WTC11 (cell line): ENCODE measurements at regions not wholly inside any gene's neighbourhood (a gene's known extent, or its start where the extent isn't known, plus 50 kb on each side); places are given as distances from the start of the nearest gene placed in this dataset.

ENCODE experiments used
- ATF2 ChIP-seq: sonication (generic); formaldehyde crosslinking; IDR thresholded peaks from 2 replicates; pipeline ENCODE4 v1.8.1; 2022; ENCODE audit warnings: low read depth, missing genetic modification reagents, borderline replicate concordance
- ELF4 ChIP-seq: sonication (generic); formaldehyde crosslinking; IDR thresholded peaks from 2 replicates; pipeline ENCODE4 v1.8.1; 2022; ENCODE audit warnings: low read depth, mild to moderate bottlenecking, moderate library complexity, missing genetic modification reagents
- ESRRA ChIP-seq: sonication (generic); formaldehyde crosslinking; IDR thresholded peaks from 2 replicates; pipeline ENCODE4 v1.8.1; 2022; ENCODE audit warnings: mild to moderate bottlenecking, missing genetic modification reagents, borderline replicate concordance
- JUN ChIP-seq: sonication (generic); formaldehyde crosslinking; IDR thresholded peaks from 2 replicates; pipeline ENCODE4 v1.8.0; 2023; ENCODE audit warnings: mild to moderate bottlenecking, missing genetic modification reagents
- NR2C2 ChIP-seq: sonication (generic); formaldehyde crosslinking; IDR thresholded peaks from 2 replicates; pipeline ENCODE4 v1.8.0; 2022; ENCODE audit warnings: mild to moderate bottlenecking, missing genetic modification reagents
- RELA ChIP-seq: sonication (generic); formaldehyde crosslinking; IDR thresholded peaks from 2 replicates; pipeline ENCODE4 v1.8.1; 2022; ENCODE audit warnings: missing genetic modification reagents, mild to moderate bottlenecking, borderline replicate concordance
- RORB ChIP-seq: fragments of 250-450 bp; sonication (Bioruptor Pico); IDR thresholded peaks from 2 replicates; pipeline ENCODE4 v1.9.0; 2021; ENCODE audit warnings: mild to moderate bottlenecking
- TF ChIP-seq, protein P1 (sequence below): sonication (generic); formaldehyde crosslinking; IDR thresholded peaks from 2 replicates; pipeline ENCODE4 v1.8.0; 2023; ENCODE audit warnings: mild to moderate bottlenecking, missing genetic modification reagents
- TF ChIP-seq, protein P2 (sequence below): fragments of 200-600 bp; IDR thresholded peaks from 2 replicates; pipeline ENCODE4 v1.8.0; 2022; ENCODE audit warnings: antibody characterized with exemption
- TF ChIP-seq, protein P3 (sequence below): sonication (generic); formaldehyde crosslinking; IDR thresholded peaks from 2 replicates; pipeline ENCODE4 v1.8.0; 2022; ENCODE audit warnings: mild to moderate bottlenecking, missing genetic modification reagents
- TF ChIP-seq, protein P4 (sequence below): sonication (generic); formaldehyde crosslinking; IDR thresholded peaks from 2 replicates; pipeline ENCODE4 v1.8.1; 2023; ENCODE audit warnings: mild to moderate bottlenecking, missing genetic modification reagents, moderate library complexity
- TF ChIP-seq, protein P5 (sequence below): sonication (generic); formaldehyde crosslinking; IDR thresholded peaks from 2 replicates; pipeline ENCODE4 v1.8.1; 2023; ENCODE audit warnings: mild to moderate bottlenecking, missing genetic modification reagents

GRCh38 chr21:35106246-35106835 lies 57.2 kb upstream of the RUNX1 start:
- TF ChIP-seq RELA (CRISPR knock-in tag) (no peak), JUN (CRISPR knock-in tag) (no peak), ELF4 (no peak), ATF2 (no peak), RORB (CRISPR knock-in tag) (no peak), ESRRA (CRISPR knock-in tag) (no peak), NR2C2 (CRISPR knock-in tag) (no peak)
- TF ChIP-seq, protein P1, sequence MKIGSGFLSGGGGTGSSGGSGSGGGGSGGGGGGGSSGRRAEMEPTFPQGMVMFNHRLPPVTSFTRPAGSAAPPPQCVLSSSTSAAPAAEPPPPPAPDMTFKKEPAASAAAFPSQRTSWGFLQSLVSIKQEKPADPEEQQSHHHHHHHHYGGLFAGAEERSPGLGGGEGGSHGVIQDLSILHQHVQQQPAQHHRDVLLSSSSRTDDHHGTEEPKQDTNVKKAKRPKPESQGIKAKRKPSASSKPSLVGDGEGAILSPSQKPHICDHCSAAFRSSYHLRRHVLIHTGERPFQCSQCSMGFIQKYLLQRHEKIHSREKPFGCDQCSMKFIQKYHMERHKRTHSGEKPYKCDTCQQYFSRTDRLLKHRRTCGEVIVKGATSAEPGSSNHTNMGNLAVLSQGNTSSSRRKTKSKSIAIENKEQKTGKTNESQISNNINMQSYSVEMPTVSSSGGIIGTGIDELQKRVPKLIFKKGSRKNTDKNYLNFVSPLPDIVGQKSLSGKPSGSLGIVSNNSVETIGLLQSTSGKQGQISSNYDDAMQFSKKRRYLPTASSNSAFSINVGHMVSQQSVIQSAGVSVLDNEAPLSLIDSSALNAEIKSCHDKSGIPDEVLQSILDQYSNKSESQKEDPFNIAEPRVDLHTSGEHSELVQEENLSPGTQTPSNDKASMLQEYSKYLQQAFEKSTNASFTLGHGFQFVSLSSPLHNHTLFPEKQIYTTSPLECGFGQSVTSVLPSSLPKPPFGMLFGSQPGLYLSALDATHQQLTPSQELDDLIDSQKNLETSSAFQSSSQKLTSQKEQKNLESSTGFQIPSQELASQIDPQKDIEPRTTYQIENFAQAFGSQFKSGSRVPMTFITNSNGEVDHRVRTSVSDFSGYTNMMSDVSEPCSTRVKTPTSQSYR (CRISPR knock-in tag): no peak
- TF ChIP-seq, protein P2, sequence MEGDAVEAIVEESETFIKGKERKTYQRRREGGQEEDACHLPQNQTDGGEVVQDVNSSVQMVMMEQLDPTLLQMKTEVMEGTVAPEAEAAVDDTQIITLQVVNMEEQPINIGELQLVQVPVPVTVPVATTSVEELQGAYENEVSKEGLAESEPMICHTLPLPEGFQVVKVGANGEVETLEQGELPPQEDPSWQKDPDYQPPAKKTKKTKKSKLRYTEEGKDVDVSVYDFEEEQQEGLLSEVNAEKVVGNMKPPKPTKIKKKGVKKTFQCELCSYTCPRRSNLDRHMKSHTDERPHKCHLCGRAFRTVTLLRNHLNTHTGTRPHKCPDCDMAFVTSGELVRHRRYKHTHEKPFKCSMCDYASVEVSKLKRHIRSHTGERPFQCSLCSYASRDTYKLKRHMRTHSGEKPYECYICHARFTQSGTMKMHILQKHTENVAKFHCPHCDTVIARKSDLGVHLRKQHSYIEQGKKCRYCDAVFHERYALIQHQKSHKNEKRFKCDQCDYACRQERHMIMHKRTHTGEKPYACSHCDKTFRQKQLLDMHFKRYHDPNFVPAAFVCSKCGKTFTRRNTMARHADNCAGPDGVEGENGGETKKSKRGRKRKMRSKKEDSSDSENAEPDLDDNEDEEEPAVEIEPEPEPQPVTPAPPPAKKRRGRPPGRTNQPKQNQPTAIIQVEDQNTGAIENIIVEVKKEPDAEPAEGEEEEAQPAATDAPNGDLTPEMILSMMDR: no peak
- TF ChIP-seq, protein P3, sequence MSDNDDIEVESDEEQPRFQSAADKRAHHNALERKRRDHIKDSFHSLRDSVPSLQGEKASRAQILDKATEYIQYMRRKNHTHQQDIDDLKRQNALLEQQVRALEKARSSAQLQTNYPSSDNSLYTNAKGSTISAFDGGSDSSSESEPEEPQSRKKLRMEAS (CRISPR knock-in tag): no peak
- TF ChIP-seq, protein P4, sequence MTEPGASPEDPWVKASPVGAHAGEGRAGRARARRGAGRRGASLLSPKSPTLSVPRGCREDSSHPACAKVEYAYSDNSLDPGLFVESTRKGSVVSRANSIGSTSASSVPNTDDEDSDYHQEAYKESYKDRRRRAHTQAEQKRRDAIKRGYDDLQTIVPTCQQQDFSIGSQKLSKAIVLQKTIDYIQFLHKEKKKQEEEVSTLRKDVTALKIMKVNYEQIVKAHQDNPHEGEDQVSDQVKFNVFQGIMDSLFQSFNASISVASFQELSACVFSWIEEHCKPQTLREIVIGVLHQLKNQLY (CRISPR knock-in tag): no peak
- TF ChIP-seq, protein P5, sequence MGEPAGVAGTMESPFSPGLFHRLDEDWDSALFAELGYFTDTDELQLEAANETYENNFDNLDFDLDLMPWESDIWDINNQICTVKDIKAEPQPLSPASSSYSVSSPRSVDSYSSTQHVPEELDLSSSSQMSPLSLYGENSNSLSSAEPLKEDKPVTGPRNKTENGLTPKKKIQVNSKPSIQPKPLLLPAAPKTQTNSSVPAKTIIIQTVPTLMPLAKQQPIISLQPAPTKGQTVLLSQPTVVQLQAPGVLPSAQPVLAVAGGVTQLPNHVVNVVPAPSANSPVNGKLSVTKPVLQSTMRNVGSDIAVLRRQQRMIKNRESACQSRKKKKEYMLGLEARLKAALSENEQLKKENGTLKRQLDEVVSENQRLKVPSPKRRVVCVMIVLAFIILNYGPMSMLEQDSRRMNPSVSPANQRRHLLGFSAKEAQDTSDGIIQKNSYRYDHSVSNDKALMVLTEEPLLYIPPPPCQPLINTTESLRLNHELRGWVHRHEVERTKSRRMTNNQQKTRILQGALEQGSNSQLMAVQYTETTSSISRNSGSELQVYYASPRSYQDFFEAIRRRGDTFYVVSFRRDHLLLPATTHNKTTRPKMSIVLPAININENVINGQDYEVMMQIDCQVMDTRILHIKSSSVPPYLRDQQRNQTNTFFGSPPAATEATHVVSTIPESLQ (CRISPR knock-in tag): no peak
